HuH-7.5 (cell line): ENCODE measurements at regions not wholly inside any gene's neighbourhood (a gene's known extent, or its start where the extent isn't known, plus 50 kb on each side); places are given as distances from the start of the nearest gene placed in this dataset.
"Not testable (repeated sequence)": the region's sequence is repeated elsewhere in the genome, so short reads cannot be mapped to it uniquely, and the experiment has no call there.

Experiments used
- DNase-seq: peaks from one replicate; pipeline ENCODE4 v3.0.0; 2011; ENCODE audit warnings: low spot score

DNA sequence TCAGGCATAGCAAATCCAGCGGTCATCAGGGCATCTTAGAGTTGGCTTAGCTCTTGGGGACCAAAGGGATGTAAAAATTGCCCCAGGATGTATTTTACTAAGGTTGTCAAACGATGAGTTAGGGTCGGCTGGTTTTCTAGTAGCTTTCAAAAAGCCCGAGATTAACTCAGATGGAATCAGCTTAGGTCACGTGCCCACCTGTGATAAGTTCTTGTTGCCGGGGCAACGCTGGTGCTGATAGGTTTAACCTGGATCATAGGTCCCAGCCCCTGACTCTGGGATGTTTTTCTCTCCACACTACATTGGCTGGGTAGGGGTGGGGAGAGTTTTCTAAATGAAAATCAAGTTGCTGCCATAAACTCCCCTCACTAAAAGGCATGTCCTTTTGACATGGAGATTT, 257.3 kb upstream of the SULF2 start:
- DNase-seq = no peak

GRCh38 chr20:48041078-48041780, 255.9 kb upstream of the SULF2 start:
- DNase-seq = no peak

GRCh38 chr20:48040491-48040890, 255.2 kb upstream of the SULF2 start:
- no peak for DNase-seq

DNA sequence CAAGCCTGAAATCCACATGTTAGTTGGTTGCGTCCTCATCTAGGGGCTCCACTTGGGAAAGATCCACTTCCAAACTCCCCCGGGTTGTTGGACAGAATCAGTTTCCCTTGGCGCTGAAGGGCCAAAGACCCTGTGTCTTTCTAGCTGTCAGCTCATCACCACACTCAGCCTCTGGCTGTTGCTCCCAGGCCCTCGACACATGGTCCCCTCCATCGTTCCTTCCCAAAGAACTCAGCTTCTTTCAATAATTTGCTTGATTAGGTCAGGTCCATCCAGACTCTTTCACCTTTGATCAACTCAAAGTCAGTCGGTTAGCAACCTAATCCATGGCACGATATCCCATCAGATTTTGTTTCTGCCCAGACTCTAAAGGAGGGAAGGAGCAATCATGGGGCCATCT, 254.8 kb upstream of the SULF2 start:
- DNase-seq = no peak

- DNase-seq = no peak
Measured at GRCh38 chr20:48039514-48039913, 254.2 kb upstream of the SULF2 start.

DNA sequence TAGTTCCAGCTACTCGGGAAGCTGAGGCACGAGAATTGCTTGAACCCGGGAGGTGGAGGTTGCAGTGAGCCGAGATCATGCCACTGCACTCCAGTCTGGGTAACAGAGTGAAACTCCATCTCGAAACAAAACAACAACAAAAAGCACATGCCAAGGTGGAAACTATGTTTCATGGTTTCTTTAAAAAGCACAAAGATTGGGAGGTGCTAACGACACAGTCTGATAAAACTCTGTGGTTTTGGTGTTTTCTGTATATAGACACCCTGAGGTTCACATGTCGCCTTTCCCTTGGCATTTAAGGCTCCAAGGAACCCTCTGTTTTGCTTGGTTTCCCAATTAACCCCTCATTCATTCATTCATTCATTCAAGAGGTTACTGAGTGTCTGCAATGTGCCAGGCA, 253.4 kb upstream of the SULF2 start:
- no peak for DNase-seq

DNA sequence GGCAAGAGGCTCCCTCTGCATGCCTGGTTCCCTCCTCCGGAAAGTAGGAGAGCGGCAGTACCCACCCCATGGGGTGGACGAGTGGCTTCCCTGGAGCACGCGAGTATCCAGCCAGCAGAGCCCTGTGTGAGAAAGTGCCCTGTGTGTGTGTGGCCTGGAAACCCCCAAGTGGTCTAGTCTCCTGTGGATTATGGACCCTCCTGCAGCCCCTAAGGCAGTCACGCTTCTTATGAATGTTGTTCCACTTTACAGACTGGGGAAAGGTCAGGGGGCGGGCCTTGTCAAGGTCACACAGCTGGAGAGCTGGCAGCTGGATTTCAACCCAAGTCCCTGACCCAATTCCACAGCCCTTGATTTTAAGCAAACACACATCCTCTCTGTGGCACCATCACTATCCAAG, 252.5 kb upstream of the SULF2 start:
- not testable (repeated sequence) for DNase-seq

- DNase-seq = no peak
Measured at GRCh38 chr20:48035961-48036731, 250.9 kb upstream of the SULF2 start.

- no peak for DNase-seq
Measured at GRCh38 chr20:48034751-48035150, 249.5 kb upstream of the SULF2 start.

GRCh38 chr20:48033005-48033404, 247.7 kb upstream of the SULF2 start:
- DNase-seq = not testable (repeated sequence)

- no peak for DNase-seq
Measured at GRCh38 chr20:48031122-48031521, 245.8 kb upstream of the SULF2 start.

DNA sequence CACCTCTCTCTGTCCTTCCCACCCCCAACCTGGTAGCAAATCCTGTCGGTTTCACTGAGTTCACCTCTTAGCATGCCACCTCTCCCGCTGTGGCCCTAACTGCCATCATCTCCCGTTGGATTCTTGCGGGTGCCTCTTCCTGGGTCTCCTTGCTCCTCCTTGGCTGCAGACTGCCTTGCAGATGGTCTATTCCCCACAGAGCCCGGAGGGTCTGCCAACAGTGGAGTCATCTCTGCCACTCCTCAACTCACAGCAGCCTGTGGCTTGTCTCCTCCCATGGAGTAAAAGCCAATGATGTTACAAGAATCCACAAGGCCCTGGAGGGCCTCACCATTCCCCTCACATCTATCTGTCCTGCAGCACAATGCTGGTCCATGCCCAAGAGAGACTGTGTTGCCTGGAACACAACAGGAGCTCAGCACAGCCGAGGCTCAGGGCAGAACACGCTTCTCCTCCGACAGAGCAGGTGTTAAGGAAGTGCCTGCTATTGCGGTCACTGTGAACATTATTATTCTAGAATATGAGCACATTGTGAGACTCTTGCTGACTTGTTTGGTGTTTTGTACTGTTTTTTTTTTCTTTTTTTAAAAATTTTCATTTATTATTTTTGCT, 241.8 kb upstream of the SULF2 start:
- DNase-seq = no peak

- DNase-seq = no peak
Measured at GRCh38 chr20:48025661-48026060, 240.4 kb upstream of the SULF2 start.

- DNase-seq = no peak
Measured at GRCh38 chr20:48025051-48025515, 239.8 kb upstream of the SULF2 start.

DNA sequence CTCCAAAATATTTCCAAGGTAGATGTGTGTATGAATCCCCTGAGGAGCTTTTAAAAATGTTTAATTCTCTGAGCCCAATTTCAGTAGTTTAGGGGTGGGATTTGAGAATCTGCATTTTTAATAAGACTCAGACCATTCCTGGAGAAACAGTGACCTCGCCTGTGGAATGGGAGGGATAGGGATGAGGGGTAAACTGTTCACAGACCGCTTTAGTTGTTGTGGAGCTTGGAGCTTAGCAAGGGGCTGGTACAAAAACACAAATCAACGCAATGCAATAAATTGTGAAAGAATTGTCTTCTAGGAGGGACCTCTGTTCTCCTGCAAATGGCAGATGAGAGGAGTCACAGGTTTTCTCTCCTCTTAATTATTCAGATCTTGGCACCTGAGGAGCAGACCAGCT, 239.3 kb upstream of the SULF2 start:
- no peak for DNase-seq

GRCh38 chr20:48020696-48021095, 235.4 kb upstream of the SULF2 start:
- DNase-seq = not testable (repeated sequence)

DNA sequence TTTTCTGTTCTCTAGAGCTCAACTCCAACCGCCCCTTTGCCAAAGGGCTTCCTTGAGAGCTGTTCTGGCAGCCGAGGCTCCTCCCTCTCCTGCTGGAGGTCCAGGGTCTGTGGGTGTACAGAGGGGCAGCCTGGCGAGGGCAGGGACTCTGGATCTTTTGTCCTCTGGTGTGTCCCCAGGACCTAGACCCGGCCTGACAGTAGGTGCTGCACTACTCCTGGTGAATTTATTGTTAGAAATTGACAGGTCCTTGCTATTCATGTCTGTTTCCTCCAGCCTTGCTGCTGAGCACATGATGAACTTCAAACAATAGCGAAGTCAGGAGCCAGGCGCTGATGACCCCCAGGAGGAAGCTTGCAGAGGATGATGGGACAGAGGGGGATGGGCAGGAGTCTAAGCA, 234.7 kb upstream of the SULF2 start:
- DNase-seq = no peak

GRCh38 chr20:48019496-48019895, 234.2 kb upstream of the SULF2 start:
- no peak for DNase-seq

GRCh38 chr20:48018851-48019250, 233.6 kb upstream of the SULF2 start:
- DNase-seq = not testable (repeated sequence)

DNA sequence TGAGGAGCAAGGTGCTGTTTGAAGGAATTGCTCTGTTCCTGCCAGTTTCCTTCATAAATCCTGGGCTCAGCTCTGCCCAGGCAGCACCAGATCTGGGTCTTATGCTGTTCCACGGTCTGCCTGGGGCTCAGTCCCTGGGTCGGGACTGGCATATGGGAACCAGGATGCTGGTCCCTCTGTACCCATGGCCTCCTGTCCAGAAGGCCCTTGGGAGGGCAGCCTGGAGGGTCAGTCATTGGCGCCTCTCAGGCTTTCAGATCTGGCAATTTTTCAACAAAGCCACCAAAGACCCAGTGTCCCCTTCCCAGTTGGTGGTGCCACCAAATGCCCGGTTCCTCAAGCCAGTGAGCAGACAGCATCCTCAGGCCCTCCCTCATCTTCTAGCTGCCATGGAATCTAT, 232.7 kb upstream of the SULF2 start:
- no peak for DNase-seq

GRCh38 chr20:48017509-48017908, 232.2 kb upstream of the SULF2 start:
- DNase-seq = no peak

DNA sequence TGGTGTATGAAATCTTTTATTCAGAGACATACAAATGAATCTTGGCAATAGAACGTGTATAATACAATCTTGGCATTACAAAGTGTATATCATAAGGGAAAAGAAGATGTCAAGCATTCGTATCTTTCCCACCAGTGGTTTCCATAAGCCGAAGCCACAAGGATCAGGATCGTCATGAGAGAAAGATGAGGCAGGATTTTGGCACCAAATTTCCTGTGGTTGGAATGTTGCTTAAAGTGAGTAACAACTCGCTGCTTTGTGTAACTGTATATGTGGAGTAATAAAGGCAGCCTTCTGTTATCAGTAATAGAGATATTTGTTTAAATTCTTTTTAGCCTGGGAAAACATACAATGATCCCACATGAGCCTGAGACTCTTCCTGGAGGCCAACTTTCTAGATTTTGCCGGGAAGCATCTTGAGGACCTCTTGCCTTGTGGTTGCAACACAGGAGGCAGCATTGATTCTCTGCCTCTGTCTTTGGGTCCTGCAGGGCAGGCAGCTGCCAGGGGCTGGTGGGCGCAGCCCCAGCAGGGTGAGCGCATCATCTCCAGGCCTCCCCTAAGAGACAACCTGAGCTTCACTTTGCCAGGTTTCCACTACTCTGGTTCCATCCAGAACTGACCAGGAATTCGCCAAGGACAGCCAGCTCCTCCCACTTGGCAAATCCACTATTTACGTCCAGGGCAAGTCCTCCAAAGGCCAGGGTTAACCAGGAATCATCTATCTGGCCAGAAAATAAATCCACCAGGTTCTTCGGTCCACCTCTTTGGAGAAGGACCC, 230.9 kb upstream of the SULF2 start:
- DNase-seq = no peak
